Fibroblast of pulmonary artery (primary cell): ENCODE measurements at regions not wholly inside any gene's neighbourhood (a gene's known extent, or its start where the extent isn't known, plus 50 kb on each side); places are given as distances from the start of the nearest gene placed in this dataset.
"Not testable (repeated sequence)": the region's sequence is repeated elsewhere in the genome, so short reads cannot be mapped to it uniquely, and the experiment has no call there.

Source experiments
- DNase-seq: peaks from one replicate; pipeline ENCODE4 v3.0.0-alpha.2; 2010; ENCODE audit warnings: low read depth
- H3K4me3 ChIP-seq: replicated peaks from 2 replicates; pipeline ENCODE4 v1.5.1; 2011; ENCODE audit warnings: low read depth, mild to moderate bottlenecking, control low read depth, low read length, moderate library complexity
- CTCF ChIP-seq: IDR thresholded peaks from 2 replicates; pipeline ENCODE4 v1.5.1; 2011; ENCODE audit warnings: mild to moderate bottlenecking, control low read depth, low read length, inconsistent platforms; ENCODE audit errors: missing control alignments

- TF ChIP-seq CTCF: no peak
- no peak overlapping the region for H3K4me3 ChIP-seq
- DNase-seq: peak; percentile 60
These were observed 277.1 kb upstream of the ECI2 start for GRCh38 chr6:4412488-4412887.

- TF ChIP-seq CTCF: no peak
- DNase-seq: no peak
- H3K4me3 ChIP-seq: no peak overlapping the region
These were observed 276.7 kb upstream of the ECI2 start for GRCh38 chr6:4412077-4412476.

GRCh38 chr6:4407710-4408109 lies 272.3 kb upstream of the ECI2 start:
- not testable (repeated sequence) for H3K4me3 ChIP-seq, DNase-seq

GRCh38 chr6:4405621-4406212 lies 270.3 kb upstream of the ECI2 start:
- DNase-seq: no peak
- H3K4me3 ChIP-seq: no peak overlapping the region
- no peak for TF ChIP-seq CTCF

GRCh38 chr6:4404415-4404814 lies 269.0 kb upstream of the ECI2 start:
- no peak for DNase-seq
- H3K4me3 ChIP-seq: no peak overlapping the region
- TF ChIP-seq CTCF: no peak

- DNase-seq: peak; percentile 37
- TF ChIP-seq CTCF: no peak
- no peak overlapping the region for H3K4me3 ChIP-seq
These were observed 268.5 kb upstream of the ECI2 start for GRCh38 chr6:4403828-4404227.

GRCh38 chr6:4403023-4403752 lies 267.8 kb upstream of the ECI2 start:
- H3K4me3 ChIP-seq: no peak overlapping the region
- no peak for TF ChIP-seq CTCF
- DNase-seq: no peak
